Right atrium auricular region (tissue), 2 donors: ENCODE measurements at regions not wholly inside any gene's neighbourhood (a gene's known extent, or its start where the extent isn't known, plus 50 kb on each side); places are given as distances from the start of the nearest gene placed in this dataset.

Experiments
- DNase-seq: peaks from one replicate; pipeline ENCODE4 v3.0.0-alpha.2; 2019; ENCODE audit warnings: low spot score
- H3K27ac ChIP-seq, 2 donors: fragments of 200-600 bp; sonication (generic); 1 replicate in 1 of 2; 2 replicates in 1 of 2; pipeline ENCODE4 v1.5.1; 2016 to 2019
- H3K27me3 ChIP-seq, 2 donors: fragments of 200-600 bp; sonication (generic); one replicate each; pipeline versions ENCODE4 v1.5.1 to v1.6.0; 2017 to 2019
- H3K36me3 ChIP-seq: fragments of 200-600 bp; sonication (generic); one replicate; pipeline ENCODE4 v1.5.1; 2016
- H3K4me1 ChIP-seq, 2 donors: fragments of 200-600 bp; sonication (generic); one replicate each; pipeline versions ENCODE4 v1.5.1 to v1.6.0; 2017 to 2019
- H3K4me3 ChIP-seq, 2 donors: fragments of 200-600 bp; sonication (generic); 1 replicate in 1 of 2; 2 replicates in 1 of 2; pipeline ENCODE4 v1.5.1; 2017 to 2019; ENCODE audit warnings: mild to moderate bottlenecking in 1 of 2, moderate library complexity in 1 of 2
- H3K9me3 ChIP-seq, 2 donors: fragments of 200-600 bp; sonication (generic); one replicate each; pipeline ENCODE4 v1.5.1; 2019
- TF ChIP-seq, protein P1 (sequence below), 2 donors: fragments of 200-600 bp; sonication (generic); IDR thresholded peaks; one replicate each; pipeline ENCODE4 v1.5.1; 2019; ENCODE audit warnings: antibody characterized with exemption in 2 of 2

DNA sequence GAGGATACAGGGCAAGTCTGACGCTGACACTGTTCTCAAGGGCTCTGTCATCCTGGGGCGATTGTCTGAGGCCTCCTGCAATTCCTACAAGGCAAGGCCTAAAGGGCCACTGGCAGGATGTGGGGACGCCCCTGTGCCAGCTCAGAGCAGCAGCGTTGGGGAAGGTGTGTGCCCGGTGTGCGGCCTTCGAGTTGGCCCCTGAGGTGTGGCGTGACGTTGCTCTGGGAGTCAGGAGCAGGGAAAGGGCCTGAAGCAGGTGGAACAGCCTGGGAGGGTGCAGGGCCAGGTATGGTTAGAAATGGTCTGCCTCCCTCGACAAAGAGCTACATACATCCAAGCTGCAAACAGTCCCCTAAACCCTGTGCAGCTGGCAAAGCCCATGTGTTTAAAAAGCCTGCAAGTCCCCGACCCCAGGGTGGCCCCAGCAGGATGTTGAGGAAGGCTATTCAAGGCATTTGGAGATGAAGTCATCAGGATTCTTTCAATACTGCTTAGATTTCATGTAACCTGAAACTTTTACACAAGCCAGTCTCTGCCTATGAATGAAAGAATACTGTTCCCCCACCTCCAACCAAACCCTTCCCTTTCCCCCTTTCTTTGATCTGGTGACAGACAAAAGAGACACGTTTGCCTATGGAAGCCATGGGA, 142.5 kb upstream of the TNS3 start:
- Histone ChIP-seq H3K4me1 (peaks cover 0 to 10% of the 10 kb centered on the region in 2 donors), H3K36me3 (no peaks in the 10 kb centered on the region), H3K27ac (no peak overlapping the region), H3K4me3 (no peak overlapping the region), H3K27me3 (no peaks in the 10 kb centered on the region), H3K9me3 (no peaks in the 10 kb centered on the region)
- DNase-seq = no peak
- TF ChIP-seq, protein P1, sequence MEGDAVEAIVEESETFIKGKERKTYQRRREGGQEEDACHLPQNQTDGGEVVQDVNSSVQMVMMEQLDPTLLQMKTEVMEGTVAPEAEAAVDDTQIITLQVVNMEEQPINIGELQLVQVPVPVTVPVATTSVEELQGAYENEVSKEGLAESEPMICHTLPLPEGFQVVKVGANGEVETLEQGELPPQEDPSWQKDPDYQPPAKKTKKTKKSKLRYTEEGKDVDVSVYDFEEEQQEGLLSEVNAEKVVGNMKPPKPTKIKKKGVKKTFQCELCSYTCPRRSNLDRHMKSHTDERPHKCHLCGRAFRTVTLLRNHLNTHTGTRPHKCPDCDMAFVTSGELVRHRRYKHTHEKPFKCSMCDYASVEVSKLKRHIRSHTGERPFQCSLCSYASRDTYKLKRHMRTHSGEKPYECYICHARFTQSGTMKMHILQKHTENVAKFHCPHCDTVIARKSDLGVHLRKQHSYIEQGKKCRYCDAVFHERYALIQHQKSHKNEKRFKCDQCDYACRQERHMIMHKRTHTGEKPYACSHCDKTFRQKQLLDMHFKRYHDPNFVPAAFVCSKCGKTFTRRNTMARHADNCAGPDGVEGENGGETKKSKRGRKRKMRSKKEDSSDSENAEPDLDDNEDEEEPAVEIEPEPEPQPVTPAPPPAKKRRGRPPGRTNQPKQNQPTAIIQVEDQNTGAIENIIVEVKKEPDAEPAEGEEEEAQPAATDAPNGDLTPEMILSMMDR (IDR thresholded peaks at IDR 0.05) = no peak

DNA sequence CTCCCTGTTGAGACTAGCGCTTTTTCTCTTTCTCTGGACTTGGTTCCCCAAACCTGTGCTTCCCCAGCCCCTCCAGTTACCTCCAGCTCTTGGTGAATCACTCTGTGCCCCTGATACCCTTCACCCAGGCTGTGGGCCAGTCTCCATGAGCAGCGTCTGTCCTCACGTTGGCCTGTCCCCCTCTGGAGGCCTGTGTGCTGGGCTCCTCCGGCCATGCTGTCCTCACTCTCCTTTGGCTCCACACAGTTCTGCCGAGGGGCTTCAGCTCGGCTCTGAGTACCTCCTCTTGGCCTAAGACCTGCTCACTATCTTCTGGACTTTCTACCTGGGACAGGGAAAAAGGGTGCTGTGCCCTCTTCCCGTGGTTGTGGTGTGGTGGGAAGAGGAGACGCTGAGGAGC, 140.2 kb upstream of the TNS3 start:
- no peaks in the 10 kb centered on the region for H3K9me3 ChIP-seq
- TF ChIP-seq, protein P1 (IDR thresholded peaks at IDR 0.05) = no peak
- H3K4me1 ChIP-seq = peaks cover 0 to 12% of the 10 kb centered on the region in 2 donors
- H3K27me3 ChIP-seq = no peaks in the 10 kb centered on the region
- H3K4me3 ChIP-seq = no peak overlapping the region
- DNase-seq = no peak
- no peak overlapping the region for H3K27ac ChIP-seq
- H3K36me3 ChIP-seq = no peaks in the 10 kb centered on the region

DNA sequence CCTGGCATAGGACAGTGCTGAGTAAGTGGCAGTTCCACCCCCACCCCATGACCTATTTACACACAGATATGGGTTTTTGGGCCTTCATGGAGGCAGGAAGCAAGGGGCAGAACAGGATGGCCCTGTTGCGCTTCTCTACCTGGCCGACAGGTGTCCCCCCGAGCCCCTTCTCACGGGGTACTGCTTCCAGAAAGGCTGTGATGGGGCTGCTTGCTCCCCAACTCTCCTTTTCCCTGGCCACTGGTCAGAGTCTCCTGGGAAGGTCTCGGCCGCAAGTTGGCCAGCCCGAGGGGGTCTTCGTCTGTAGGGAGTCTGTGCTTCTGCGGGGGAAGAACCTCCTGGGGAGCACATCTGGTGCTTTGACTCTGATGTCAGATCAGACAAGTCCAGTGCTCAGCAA, 139.8 kb upstream of the TNS3 start:
- Histone ChIP-seq H3K27me3 (no peaks in the 10 kb centered on the region), H3K4me3 (no peak overlapping the region), H3K4me1 (peaks cover 0 to 12% of the 10 kb centered on the region in 2 donors), H3K36me3 (no peaks in the 10 kb centered on the region), H3K9me3 (no peaks in the 10 kb centered on the region), H3K27ac (no peak overlapping the region)
- TF ChIP-seq, protein P1 (IDR thresholded peaks at IDR 0.05) = no peak
- DNase-seq = no peak

DNA sequence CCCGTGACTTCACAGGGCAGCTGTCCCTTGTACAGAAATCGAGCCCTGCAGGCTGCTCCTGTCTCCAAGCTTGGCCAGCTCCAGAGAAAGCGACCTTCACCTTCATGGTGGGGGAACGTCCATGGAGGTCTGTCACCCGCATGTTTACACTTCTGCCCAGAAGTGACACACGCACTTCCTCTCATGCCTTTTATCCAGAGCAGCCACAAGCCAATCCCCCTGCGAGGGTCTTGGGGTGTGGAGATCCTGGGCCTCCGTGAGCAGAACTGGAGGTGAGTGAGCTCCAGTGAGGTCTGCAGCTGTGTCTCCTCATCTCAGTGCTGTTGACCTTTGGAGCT, 139.0 kb upstream of the TNS3 start:
- no peak for DNase-seq
- no peaks in the 10 kb centered on the region for H3K27me3 ChIP-seq
- TF ChIP-seq, protein P1 (IDR thresholded peaks at IDR 0.05) = no peak
- peaks cover 0 to 12% of the 10 kb centered on the region in 2 donors for H3K4me1 ChIP-seq
- H3K36me3 ChIP-seq = no peaks in the 10 kb centered on the region
- H3K9me3 ChIP-seq = no peaks in the 10 kb centered on the region
- no peak overlapping the region for H3K27ac ChIP-seq
- H3K4me3 ChIP-seq = no peak overlapping the region

DNA sequence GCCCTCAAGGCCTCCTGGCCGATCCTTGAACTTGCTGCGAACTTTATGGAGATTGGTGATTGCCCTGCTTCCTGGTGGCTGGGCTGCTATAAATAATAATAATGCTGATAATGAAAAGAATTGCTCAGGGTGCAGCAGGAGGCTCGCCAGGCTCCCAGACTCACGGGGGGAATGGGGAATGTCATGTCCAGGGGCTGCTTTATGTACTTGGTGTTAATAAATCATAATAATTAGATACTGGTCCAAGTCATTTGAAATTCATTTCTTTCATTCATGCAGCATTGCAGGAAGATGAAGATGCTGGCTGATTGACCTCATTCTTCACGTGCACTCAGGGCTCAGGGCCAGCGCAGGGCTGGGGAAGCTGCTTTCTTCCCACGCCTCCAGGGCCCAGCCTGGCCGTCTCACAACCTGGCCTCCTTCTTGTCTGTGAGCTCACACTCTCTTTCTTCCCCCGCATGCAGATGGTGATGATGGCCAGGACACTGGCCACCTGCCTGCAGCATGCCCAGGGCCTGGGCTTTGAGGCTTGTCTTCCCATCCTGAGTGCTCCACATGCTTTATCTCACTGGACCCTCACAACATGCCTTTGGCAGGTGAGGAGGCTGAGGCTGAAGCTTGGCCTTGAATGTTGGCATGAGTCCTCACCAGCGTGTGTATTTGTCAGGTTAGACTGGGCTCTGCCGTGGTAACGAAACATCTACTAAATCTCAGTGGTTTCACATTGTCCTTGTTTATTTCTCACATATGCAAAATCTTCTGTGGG, 138.4 kb upstream of the TNS3 start:
- H3K27ac ChIP-seq = no peak overlapping the region
- H3K36me3 ChIP-seq = no peaks in the 10 kb centered on the region
- H3K9me3 ChIP-seq = no peaks in the 10 kb centered on the region
- DNase-seq = no peak
- H3K4me1 ChIP-seq = peaks cover 0 to 12% of the 10 kb centered on the region in 2 donors
- H3K27me3 ChIP-seq = no peaks in the 10 kb centered on the region
- TF ChIP-seq, protein P1 (IDR thresholded peaks at IDR 0.05) = no peak
- no peak overlapping the region for H3K4me3 ChIP-seq
